GM23338 (cell line): ENCODE measurements at regions not wholly inside any gene's neighbourhood (a gene's known extent, or its start where the extent isn't known, plus 50 kb on each side); places are given as distances from the start of the nearest gene placed in this dataset.

Experiments used
- ATAC-seq: fragments of 200-7000 bp; cut with Tn5 transposase; 3 replicates; pipeline ENCODE4 v1.9.1; 2020
- DNase-seq: peaks from one replicate; pipeline ENCODE4 v3.0.0-alpha.2; 2015; ENCODE audit warnings: low spot score
- H2AFZ ChIP-seq: fragments of 200-600 bp; sonication (generic); 2 replicates; pipeline ENCODE4 v1.8.0; 2016; ENCODE audit warnings: antibody characterized with exemption, mild to moderate bottlenecking, moderate library complexity
- H3F3A ChIP-seq: fragments of 200-600 bp; sonication (generic); replicated peaks from 2 replicates; pipeline ENCODE4 v1.8.0; 2017; ENCODE audit warnings: antibody characterized with exemption, mixed run types, low read depth
- H3K27ac ChIP-seq: fragments of 200-600 bp; sonication (generic); 2 replicates; pipeline ENCODE4 v1.6.1; 2016; ENCODE audit warnings: low read depth
- H3K27me3 ChIP-seq: fragments of 200-600 bp; sonication (generic); 2 replicates; pipeline ENCODE4 v1.8.0; 2016; ENCODE audit warnings: mild to moderate bottlenecking, mixed run types, moderate library complexity; ENCODE audit not compliant: insufficient read depth
- H3K36me3 ChIP-seq: fragments of 200-600 bp; sonication (generic); 2 replicates; pipeline ENCODE4 v1.8.0; 2016; ENCODE audit warnings: mild to moderate bottlenecking; ENCODE audit not compliant: insufficient read depth
- H3K4me1 ChIP-seq: fragments of 200-600 bp; sonication (generic); 2 replicates; pipeline ENCODE4 v1.8.0; 2016; ENCODE audit warnings: mild to moderate bottlenecking, moderate library complexity; ENCODE audit not compliant: insufficient read depth
- H3K4me2 ChIP-seq: fragments of 200-600 bp; sonication (generic); 2 replicates; pipeline ENCODE4 v1.7.1; 2017; ENCODE audit warnings: mixed run types
- H3K4me3 ChIP-seq: fragments of 200-600 bp; sonication (generic); 2 replicates; pipeline ENCODE4 v1.6.1; 2016; ENCODE audit warnings: mixed run types
- H3K79me2 ChIP-seq: fragments of 200-600 bp; sonication (generic); replicated peaks from 2 replicates; pipeline ENCODE4 v1.8.0; 2017; ENCODE audit warnings: mild to moderate bottlenecking; ENCODE audit not compliant: insufficient read depth
- H3K9me2 ChIP-seq: fragments of 200-600 bp; sonication (generic); 2 replicates; pipeline ENCODE4 v1.8.0; 2017; ENCODE audit not compliant: insufficient read depth
- H4K20me1 ChIP-seq: fragments of 200-600 bp; sonication (generic); replicated peaks from 2 replicates; pipeline ENCODE4 v1.8.0; 2017; ENCODE audit warnings: mild to moderate bottlenecking; ENCODE audit not compliant: insufficient read depth
- H3K27ac Mint-ChIP-seq: 2 replicates; pipeline ENCODE4 v1.8.0; 2020; ENCODE audit warnings: inconsistent platforms, mild to moderate bottlenecking, moderate library complexity, mixed read lengths
- H3K27me3 Mint-ChIP-seq: 3 replicates; pipeline ENCODE4 v1.8.0; 2022; ENCODE audit warnings: low read depth, mild to moderate bottlenecking, moderate library complexity, mixed read lengths, inconsistent platforms; ENCODE audit not compliant: insufficient read depth, poor library complexity
- H3K36me3 Mint-ChIP-seq: 3 replicates; pipeline ENCODE4 v1.8.0; 2021; ENCODE audit warnings: low read depth, mild to moderate bottlenecking, inconsistent platforms, moderate library complexity, mixed read lengths
- H3K4me1 Mint-ChIP-seq: 3 replicates; pipeline ENCODE4 v1.8.0; 2020; ENCODE audit warnings: mild to moderate bottlenecking, inconsistent platforms, mixed read lengths
- H3K4me3 Mint-ChIP-seq: 3 replicates; pipeline ENCODE4 v1.8.0; 2021; ENCODE audit warnings: moderate library complexity, mild to moderate bottlenecking, inconsistent platforms, mixed read lengths
- H3K9me3 Mint-ChIP-seq: 3 replicates; pipeline ENCODE4 v1.8.0; 2020; ENCODE audit warnings: moderate library complexity, mild to moderate bottlenecking, inconsistent platforms, mixed read lengths
- CTCF ChIP-seq, 2 experiments: fragments of 200-600 bp in 1 of 2; sonication (generic) in 1 of 2; conservative IDR thresholded peaks; 2 replicates each; pipeline versions ENCODE4 v1.5.1 to v1.6.1; 2016 to 2017; ENCODE audit warnings: antibody characterized with exemption in 2 of 2, low read depth in 2 of 2, mild to moderate bottlenecking in 2 of 2, moderate library complexity in 1 of 2
- ETS1 ChIP-seq: IDR thresholded peaks from 2 replicates; pipeline ENCODE4 v1.6.1; 2016; ENCODE audit warnings: antibody characterized with exemption
- EZH2phosphoT487 ChIP-seq: fragments of 200-600 bp; sonication (generic); IDR thresholded peaks from one replicate; pipeline ENCODE4 v1.8.1; 2018; ENCODE audit warnings: antibody characterized with exemption; ENCODE audit not compliant: unreplicated experiment
- JUNB ChIP-seq: IDR thresholded peaks from one replicate; pipeline ENCODE4 v1.6.1; 2016; ENCODE audit warnings: antibody characterized with exemption; ENCODE audit not compliant: unreplicated experiment
- NANOG ChIP-seq: IDR thresholded peaks from 2 replicates; pipeline ENCODE4 v1.6.1; 2016; ENCODE audit warnings: antibody characterized with exemption, borderline replicate concordance
- REST ChIP-seq: IDR thresholded peaks from one replicate; pipeline ENCODE4 v1.6.1; 2018; ENCODE audit warnings: antibody characterized with exemption; ENCODE audit not compliant: unreplicated experiment
- STAT1 ChIP-seq: IDR thresholded peaks from one replicate; pipeline ENCODE4 v1.6.1; 2016; ENCODE audit warnings: antibody characterized with exemption; ENCODE audit not compliant: unreplicated experiment
- ZNF114 ChIP-seq: fragments of 250-450 bp; sonication (Bioruptor Pico); IDR thresholded peaks from 2 replicates; pipeline ENCODE4 v1.5.0; 2020; ENCODE audit warnings: mild to moderate bottlenecking, moderate library complexity
- ZNF331 ChIP-seq: fragments of 250-450 bp; sonication (Bioruptor Pico); IDR thresholded peaks from 2 replicates; pipeline ENCODE4 v1.5.0; 2020; ENCODE audit warnings: low read depth, mild to moderate bottlenecking, moderate library complexity

GRCh38 chr1:196075621-196076020 lies 532.6 kb downstream of the KCNT2 start:
- Histone ChIP-seq H3K9me2 (no peaks in the 10 kb centered on the region), H4K20me1 (no peaks in the 10 kb centered on the region), H3K4me3 (no peak overlapping the region), H3K27me3 (no peaks in the 10 kb centered on the region), H2AFZ (no peak overlapping the region), H3K4me2 (no peak overlapping the region), H3K79me2 (no peaks in the 10 kb centered on the region), H3K4me1 (no peaks in the 10 kb centered on the region), H3K36me3 (no peaks in the 10 kb centered on the region), H3K27ac (no peak overlapping the region), H3F3A (no peaks in the 10 kb centered on the region)
- no peaks in the 10 kb centered on the region for H3K36me3 Mint-ChIP-seq
- ATAC-seq (no peak), DNase-seq (no peak)
- H3K27me3 Mint-ChIP-seq = no peaks in the 10 kb centered on the region
- TF ChIP-seq CTCF (conservative IDR thresholded peaks at IDR 0.05; ENCODE audit: low read depth in 2 of 2) = no peak
- no peak for TF ChIP-seq EZH2phosphoT487
- TF ChIP-seq ETS1 = no peak
- TF ChIP-seq ZNF114 (CRISPR knock-in tag) = no peak
- no peak for TF ChIP-seq NANOG
- no peak for TF ChIP-seq ZNF331 (CRISPR knock-in tag)
- no peak overlapping the region for H3K27ac Mint-ChIP-seq
- H3K9me3 Mint-ChIP-seq = no peaks in the 10 kb centered on the region
- no peaks in the 10 kb centered on the region for H3K4me1 Mint-ChIP-seq
- H3K4me3 Mint-ChIP-seq = no peak overlapping the region

- ATAC-seq (no peak), DNase-seq (no peak)
- Histone ChIP-seq H3F3A (no peaks in the 10 kb centered on the region), H3K79me2 (no peaks in the 10 kb centered on the region), H3K27me3 (no peaks in the 10 kb centered on the region), H2AFZ (no peak overlapping the region), H3K36me3 (no peaks in the 10 kb centered on the region), H4K20me1 (no peaks in the 10 kb centered on the region), H3K4me3 (no peak overlapping the region), H3K27ac (no peak overlapping the region), H3K4me1 (no peaks in the 10 kb centered on the region), H3K4me2 (no peak overlapping the region), H3K9me2 (no peaks in the 10 kb centered on the region)
- H3K36me3 Mint-ChIP-seq = no peaks in the 10 kb centered on the region
- no peaks in the 10 kb centered on the region for H3K9me3 Mint-ChIP-seq
- H3K27ac Mint-ChIP-seq = no peak overlapping the region
- H3K4me1 Mint-ChIP-seq = no peaks in the 10 kb centered on the region
- H3K27me3 Mint-ChIP-seq = no peaks in the 10 kb centered on the region
- no peak overlapping the region for H3K4me3 Mint-ChIP-seq
- TF ChIP-seq JUNB = no peak
- TF ChIP-seq NANOG = no peak
- TF ChIP-seq ZNF331 (CRISPR knock-in tag) = no peak
- no peak for TF ChIP-seq EZH2phosphoT487
Measured at GRCh38 chr1:196074182-196074581, 534.1 kb downstream of the KCNT2 start.

GRCh38 chr1:196071447-196071846 lies 536.8 kb downstream of the KCNT2 start:
- Mint-ChIP-seq H3K9me3 (no peaks in the 10 kb centered on the region), H3K27me3 (no peaks in the 10 kb centered on the region), H3K4me3 (no peak overlapping the region), H3K4me1 (peaks cover 3% of the 10 kb centered on the region; the same call in 2 of the 3 replicates), H3K36me3 (no peaks in the 10 kb centered on the region), H3K27ac (no peak overlapping the region)
- no peak overlapping the region for H2AFZ ChIP-seq
- no peaks in the 10 kb centered on the region for H4K20me1 ChIP-seq
- H3K4me1 ChIP-seq = no peaks in the 10 kb centered on the region
- no peaks in the 10 kb centered on the region for H3K36me3 ChIP-seq
- no peaks in the 10 kb centered on the region for H3F3A ChIP-seq
- ATAC-seq (no peak), DNase-seq (no peak)
- TF ChIP-seq ZNF331 (CRISPR knock-in tag) = no peak
- TF ChIP-seq STAT1 = no peak
- TF ChIP-seq NANOG = no peak
- TF ChIP-seq EZH2phosphoT487 = no peak
- no peak for TF ChIP-seq REST
- TF ChIP-seq CTCF (conservative IDR thresholded peaks at IDR 0.05; ENCODE audit: low read depth in 2 of 2) = no peak
- TF ChIP-seq ZNF114 (CRISPR knock-in tag) = no peak
- H3K4me3 ChIP-seq = no peak overlapping the region
- no peak overlapping the region for H3K4me2 ChIP-seq
- no peaks in the 10 kb centered on the region for H3K9me2 ChIP-seq
- no peaks in the 10 kb centered on the region for H3K27me3 ChIP-seq
- H3K79me2 ChIP-seq = no peaks in the 10 kb centered on the region
- H3K27ac ChIP-seq = no peak overlapping the region
